Large intestine (tissue), 3 donors: ENCODE measurements at regions not wholly inside any gene's neighbourhood (a gene's known extent, or its start where the extent isn't known, plus 50 kb on each side); places are given as distances from the start of the nearest gene placed in this dataset.
A peak's percentile ranks its signal among the peaks of the same experiment; 100 is the strongest.

Source experiments
- DNase-seq, 2 donors: peaks; one replicate each; pipeline versions ENCODE4 v3.0.0 to v3.0.0-alpha.2; 2013
- H3K27ac ChIP-seq: one replicate; pipeline ENCODE4 v1.5.1; 2013; ENCODE audit warnings: low read length
- H3K27me3 ChIP-seq: 2 replicates; pipeline ENCODE4 v1.6.1; 2013; ENCODE audit warnings: low read length; ENCODE audit not compliant: control insufficient read depth, insufficient read depth
- H3K36me3 ChIP-seq: 2 replicates; pipeline ENCODE4 v1.6.1; 2013; ENCODE audit warnings: low read length; ENCODE audit not compliant: control insufficient read depth, insufficient read depth
- H3K4me1 ChIP-seq: one replicate; pipeline ENCODE4 v1.6.1; 2013; ENCODE audit warnings: low read length; ENCODE audit not compliant: control insufficient read depth, insufficient read depth
- H3K4me3 ChIP-seq: one replicate; pipeline ENCODE4 v1.5.1; 2013; ENCODE audit warnings: low read length
- H3K9me3 ChIP-seq: one replicate; pipeline ENCODE4 v1.6.1; 2013; ENCODE audit warnings: mild to moderate bottlenecking, low read depth, low read length, moderate library complexity; ENCODE audit not compliant: control insufficient read depth
- WGBS: methylation state at CpG from one replicate; pipeline ENCODE4 v1.1.5; 2013; ENCODE audit warnings: low lambda C conversion rate; ENCODE audit not compliant: insufficient coverage; 5-methylcytosine and 5-hydroxymethylcytosine counted together

DNA sequence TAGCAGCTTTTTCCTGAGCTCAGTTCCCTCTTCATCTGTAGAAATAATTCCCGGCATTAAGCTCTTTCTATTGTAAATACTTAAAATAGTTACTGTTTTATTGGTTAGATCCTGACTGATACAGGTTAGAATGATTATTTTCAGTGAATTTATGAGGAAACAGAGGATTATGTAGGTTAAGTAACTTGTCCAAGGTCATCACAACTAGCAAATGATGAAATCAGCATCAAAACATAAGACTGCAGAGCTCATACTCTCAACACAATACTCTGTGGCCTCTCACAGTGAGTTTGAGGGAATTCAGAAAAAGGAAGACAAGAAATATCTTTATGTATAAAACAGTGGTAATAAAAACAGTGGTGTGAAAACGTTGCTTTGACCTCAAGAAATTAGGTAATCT lies 113.2 kb upstream of the DLX2 start:
- peaks cover 3% of the 10 kb centered on the region for H3K4me1 ChIP-seq
- no peak for DNase-seq
- H3K9me3 ChIP-seq = no peaks in the 10 kb centered on the region
- H3K27me3 ChIP-seq = no peaks in the 10 kb centered on the region
- no peaks in the 10 kb centered on the region for H3K36me3 ChIP-seq
- no peak overlapping the region for H3K27ac ChIP-seq
- 60% methylated on average over 2 of the region's 2 CpGs for WGBS
- H3K4me3 ChIP-seq = no peak overlapping the region

DNA sequence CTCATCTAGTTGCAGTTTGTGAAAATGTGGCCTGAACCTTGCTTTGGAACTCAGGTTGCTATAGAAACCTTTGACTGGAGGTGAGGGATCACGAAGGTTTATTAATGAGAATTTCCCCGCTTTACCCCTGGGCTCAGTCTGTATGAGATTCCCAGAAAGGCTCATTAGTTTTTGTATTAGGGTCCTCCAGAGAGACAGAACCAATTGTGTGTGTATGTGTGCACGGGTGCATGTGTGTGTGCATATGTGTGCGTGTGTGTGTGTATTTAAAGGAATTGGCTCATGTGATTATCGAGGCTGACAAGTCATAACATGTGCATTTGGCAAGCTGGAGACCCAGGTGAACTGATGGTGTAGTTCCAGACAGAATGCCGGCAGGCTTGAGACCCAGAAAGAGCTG lies 113.8 kb upstream of the DLX2 start:
- no peak overlapping the region for H3K4me3 ChIP-seq
- no peak overlapping the region for H3K27ac ChIP-seq
- WGBS = no CpG with 5 or more reads among the region's 6 CpGs
- DNase-seq = no peak
- no peaks in the 10 kb centered on the region for H3K9me3 ChIP-seq
- H3K4me1 ChIP-seq = peaks cover 3% of the 10 kb centered on the region
- H3K27me3 ChIP-seq = no peaks in the 10 kb centered on the region
- no peaks in the 10 kb centered on the region for H3K36me3 ChIP-seq

DNA sequence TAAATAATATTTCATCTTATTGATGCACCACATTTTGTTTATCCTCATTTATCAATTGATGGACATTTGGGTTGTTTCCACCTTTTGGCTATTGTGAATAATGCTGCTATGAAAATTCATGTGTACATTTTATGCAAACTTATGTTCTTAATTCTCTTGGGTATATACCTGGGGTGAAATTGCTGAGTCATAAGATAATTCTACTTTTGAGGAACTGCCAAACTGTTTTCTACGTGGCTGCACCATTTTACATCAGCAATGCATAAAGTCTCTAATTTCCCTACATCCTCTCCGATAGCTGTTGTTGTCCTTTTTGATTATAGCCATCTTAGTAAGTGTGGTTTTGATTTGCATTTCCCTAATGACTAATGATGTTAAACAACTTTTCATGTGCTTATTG lies 116.5 kb upstream of the DLX2 start:
- Histone ChIP-seq H3K4me1 (peaks cover 14% of the 10 kb centered on the region), H3K27ac (no peak overlapping the region), H3K27me3 (no peaks in the 10 kb centered on the region), H3K9me3 (peaks cover 2% of the 10 kb centered on the region), H3K4me3 (no peak overlapping the region), H3K36me3 (no peaks in the 10 kb centered on the region)
- WGBS = 100% methylated on average over 1 of the region's 2 CpGs
- no peak for DNase-seq

DNA sequence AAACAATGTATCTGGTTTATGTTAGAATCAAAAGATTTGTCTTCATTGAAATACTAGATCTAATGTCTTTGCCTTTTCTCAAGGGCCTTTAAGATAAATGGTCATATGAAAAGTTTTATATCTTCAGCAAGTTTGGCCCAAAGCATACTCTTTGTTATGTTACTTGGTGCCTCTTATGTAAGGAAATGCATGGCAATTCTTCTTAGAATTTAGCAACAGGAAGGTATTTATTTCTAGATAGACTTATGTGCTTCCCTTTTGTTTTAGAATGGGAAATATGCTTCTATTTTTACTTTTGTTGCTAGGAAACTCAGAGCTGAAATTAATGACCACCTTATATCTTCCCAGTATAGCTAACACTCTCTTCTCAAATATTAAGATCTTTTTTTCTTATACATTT lies 117.4 kb upstream of the DLX2 start:
- H3K27ac ChIP-seq = no peak overlapping the region
- H3K9me3 ChIP-seq = peaks cover 2% of the 10 kb centered on the region
- H3K36me3 ChIP-seq = no peaks in the 10 kb centered on the region
- no peak for DNase-seq
- H3K4me1 ChIP-seq = peaks cover 23% of the 10 kb centered on the region
- no peak overlapping the region for H3K4me3 ChIP-seq
- no peaks in the 10 kb centered on the region for H3K27me3 ChIP-seq

DNA sequence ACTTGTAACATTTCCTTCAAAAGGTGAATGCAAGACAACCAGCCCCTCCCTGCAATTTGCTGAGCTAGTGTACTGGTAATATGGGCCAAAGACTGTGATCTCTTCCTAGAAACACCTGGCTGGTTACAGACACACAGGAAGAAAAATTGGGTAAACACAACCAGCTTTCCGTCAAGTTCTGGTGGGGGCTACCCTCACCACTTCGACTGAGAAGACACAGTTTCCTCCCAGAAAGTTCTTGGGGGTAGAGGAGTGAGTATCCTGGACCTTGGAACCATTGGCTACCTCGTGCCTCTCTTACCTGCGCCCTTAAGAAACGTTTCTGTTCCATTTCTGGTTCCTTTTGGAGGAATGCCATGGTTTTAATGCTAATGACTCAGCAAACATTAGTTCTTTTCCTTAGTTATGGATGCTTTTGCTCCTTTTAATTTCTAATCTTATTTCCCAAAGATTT lies 120.9 kb upstream of the DLX2 start:
- 40% methylated on average over 1 of the region's 5 CpGs for WGBS
- Histone ChIP-seq H3K4me3 (no peak overlapping the region), H3K27me3 (no peaks in the 10 kb centered on the region), H3K9me3 (peaks cover 2% of the 10 kb centered on the region), H3K27ac (peak overlapping the region; percentile 77), H3K4me1 (peaks cover 49% of the 10 kb centered on the region), H3K36me3 (no peaks in the 10 kb centered on the region)
- DNase-seq = peak; percentile 63 to 83

DNA sequence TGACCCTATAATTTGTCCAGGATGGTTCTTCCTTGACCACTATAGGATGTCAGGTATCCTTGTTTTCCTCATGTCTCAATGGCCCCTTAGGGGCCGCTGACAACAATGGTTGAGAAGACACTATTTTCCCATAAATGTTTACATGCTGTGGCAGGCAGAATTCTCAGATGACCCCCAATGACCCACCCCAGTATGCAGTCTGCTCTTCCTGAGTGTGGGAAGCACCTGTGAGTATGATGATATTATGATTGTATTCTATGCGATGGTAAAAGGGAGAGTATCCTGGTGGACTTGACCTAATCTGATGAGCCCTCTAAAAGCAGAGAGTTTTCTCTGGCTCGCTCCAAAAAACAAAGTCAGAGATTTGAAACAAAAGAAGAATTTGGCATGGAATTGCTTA lies 123.1 kb upstream of the DLX2 start:
- H3K27ac ChIP-seq = peak overlapping the region; percentile 77
- peaks cover 2% of the 10 kb centered on the region for H3K9me3 ChIP-seq
- peaks cover 55% of the 10 kb centered on the region for H3K4me1 ChIP-seq
- no peak overlapping the region for H3K4me3 ChIP-seq
- no peaks in the 10 kb centered on the region for H3K36me3 ChIP-seq
- no peaks in the 10 kb centered on the region for H3K27me3 ChIP-seq
- no peak for DNase-seq
- no CpG with 5 or more reads among the region's 3 CpGs for WGBS

DNA sequence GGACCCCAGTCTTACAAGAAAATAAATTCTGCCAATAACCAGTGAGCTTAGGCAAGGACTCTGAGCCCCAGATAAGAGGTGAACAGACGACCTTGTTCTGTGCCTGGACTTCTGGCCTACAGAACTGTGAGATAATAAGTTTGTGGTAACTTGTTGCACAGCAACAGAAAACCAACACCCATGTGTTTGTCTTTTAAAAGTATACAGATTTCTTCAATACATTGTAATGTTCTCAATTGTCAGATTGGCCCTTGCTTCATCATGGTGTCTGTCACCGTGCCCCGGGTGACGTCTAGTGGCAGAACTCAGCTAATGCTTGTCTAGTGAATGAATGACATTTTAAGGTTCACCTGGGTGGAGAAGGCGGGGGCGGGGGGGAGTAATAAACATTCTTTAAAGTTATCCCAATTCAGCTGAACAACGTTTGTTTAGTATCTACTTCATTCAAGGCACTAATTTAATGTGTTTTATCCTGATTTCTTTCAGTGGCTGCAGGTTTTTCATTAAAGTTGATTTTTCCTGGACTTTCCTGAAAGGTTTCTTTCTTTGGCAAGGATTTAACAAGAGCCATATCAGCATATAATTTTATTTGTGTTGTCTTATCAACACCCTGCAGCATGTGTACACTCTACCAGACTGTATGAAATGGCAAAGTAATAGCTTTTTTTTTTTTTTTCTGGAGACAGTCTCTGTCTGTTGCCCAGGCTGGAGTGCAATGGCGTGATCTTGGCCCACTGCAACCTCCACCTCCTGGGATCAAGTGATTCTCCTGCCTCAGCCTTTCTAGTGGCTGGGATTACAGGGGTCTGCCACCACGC lies 123.8 kb upstream of the DLX2 start:
- Histone ChIP-seq H3K9me3 (peaks cover 2% of the 10 kb centered on the region), H3K4me1 (peaks cover 55% of the 10 kb centered on the region), H3K27ac (peak overlapping the region; percentile 77), H3K36me3 (no peaks in the 10 kb centered on the region), H3K4me3 (no peak overlapping the region), H3K27me3 (no peaks in the 10 kb centered on the region)
- 38% methylated on average over 3 of the region's 9 CpGs for WGBS
- DNase-seq = peak; percentile 87 to 93

DNA sequence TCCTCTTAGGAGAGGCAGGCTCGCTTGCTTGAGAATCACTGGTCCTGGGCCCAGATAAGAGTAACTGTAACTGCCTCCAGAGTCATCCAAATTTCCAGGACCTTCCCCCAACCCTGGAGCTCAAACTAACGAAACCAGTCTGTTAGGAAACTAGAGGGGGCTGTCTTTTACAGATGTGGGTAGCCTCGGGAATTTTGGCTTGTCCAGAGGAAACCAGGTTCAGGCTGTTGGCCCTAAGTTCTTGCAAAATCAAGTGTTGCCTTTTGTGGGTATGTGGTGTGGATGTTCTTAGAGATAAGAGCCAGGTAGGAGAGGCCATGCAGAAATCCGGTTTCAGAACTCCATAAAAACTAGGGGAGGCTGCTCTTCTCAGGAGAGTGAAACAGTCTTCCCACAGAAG lies 125.0 kb upstream of the DLX2 start:
- peaks cover 66% of the 10 kb centered on the region for H3K4me1 ChIP-seq
- WGBS = no CpG with 5 or more reads among the region's 4 CpGs
- DNase-seq = no peak

DNA sequence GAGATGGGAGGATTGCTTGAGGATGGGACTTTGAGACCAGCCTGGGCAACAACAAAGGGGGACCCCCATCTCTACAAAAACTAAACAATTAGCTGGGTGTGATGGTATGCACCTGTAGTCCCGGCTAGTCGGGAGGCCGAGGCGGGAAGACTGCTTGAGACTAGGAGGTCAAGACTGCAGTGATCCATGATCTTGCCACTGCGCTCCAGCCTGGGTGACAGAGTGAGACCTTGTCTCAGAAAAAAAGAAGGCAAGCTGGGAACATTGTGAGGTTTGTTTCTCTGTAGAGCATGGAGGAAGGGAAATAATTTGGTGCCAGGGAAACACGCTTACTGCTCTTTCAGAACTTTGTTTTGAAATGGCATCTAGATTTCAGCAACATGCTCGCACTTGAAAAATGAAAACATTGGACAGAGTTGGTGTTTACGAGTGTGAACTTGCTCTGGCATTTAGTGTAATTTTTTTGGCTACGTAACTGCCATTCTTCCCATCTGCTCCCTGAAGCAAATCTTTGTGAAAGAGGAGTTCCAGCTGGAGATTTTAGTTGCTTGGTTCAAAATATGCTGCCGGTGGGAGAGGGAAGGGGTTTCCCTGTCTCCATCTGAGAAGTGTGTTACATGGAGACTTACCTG lies 125.6 kb upstream of the DLX2 start:
- H3K36me3 ChIP-seq = no peaks in the 10 kb centered on the region
- peaks cover 61% of the 10 kb centered on the region for H3K4me1 ChIP-seq
- H3K27me3 ChIP-seq = no peaks in the 10 kb centered on the region
- no peak for DNase-seq
- no CpG with 5 or more reads among the region's 10 CpGs for WGBS
- no peak overlapping the region for H3K4me3 ChIP-seq
- H3K9me3 ChIP-seq = peaks cover 2% of the 10 kb centered on the region
- no peak overlapping the region for H3K27ac ChIP-seq

More for the DNA sequence above, 125.0 kb upstream of the DLX2 start:
- no peaks in the 10 kb centered on the region for H3K36me3 ChIP-seq
- H3K27ac ChIP-seq = no peak overlapping the region
- H3K27me3 ChIP-seq = no peaks in the 10 kb centered on the region
- H3K4me3 ChIP-seq = no peak overlapping the region
- H3K9me3 ChIP-seq = peaks cover 2% of the 10 kb centered on the region

DNA sequence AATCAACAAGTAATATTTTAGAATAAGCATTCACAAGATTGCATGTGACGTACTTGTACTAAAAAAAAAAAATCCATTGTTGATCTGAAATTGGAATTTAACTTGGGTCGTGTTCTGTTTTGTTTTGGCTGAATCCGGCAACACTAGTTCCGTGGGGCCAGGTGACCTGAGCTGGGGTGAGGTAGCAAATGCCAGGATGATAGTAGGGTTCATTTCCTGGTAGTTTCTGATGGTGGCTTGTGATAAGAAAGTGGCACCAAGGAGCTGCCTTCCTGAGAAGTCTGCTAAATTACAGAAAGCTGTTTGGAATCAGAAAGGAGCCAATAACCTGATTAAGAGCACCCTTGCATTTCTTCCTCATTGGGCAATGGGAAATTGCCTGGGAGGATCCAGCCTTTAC lies 126.4 kb upstream of the DLX2 start:
- Histone ChIP-seq H3K36me3 (no peaks in the 10 kb centered on the region), H3K27me3 (no peaks in the 10 kb centered on the region), H3K27ac (no peak overlapping the region), H3K4me3 (no peak overlapping the region), H3K4me1 (peaks cover 56% of the 10 kb centered on the region), H3K9me3 (no peaks in the 10 kb centered on the region)
- 100% methylated on average over 1 of the region's 4 CpGs for WGBS
- DNase-seq = no peak
